Keratinocyte (primary cell): ENCODE measurements at regions not wholly inside any gene's neighbourhood (a gene's known extent, or its start where the extent isn't known, plus 50 kb on each side); places are given as distances from the start of the nearest gene placed in this dataset.

ENCODE experiments used
- CTCF ChIP-seq, 3 experiments: IDR thresholded peaks in 1 of 3; conservative IDR thresholded peaks in 1 of 3; optimal IDR thresholded peaks in 1 of 3; 2 replicates in 2 of 3; 3 replicates in 1 of 3; pipeline versions ENCODE3 to v1.5.1; 2011; ENCODE audit warnings: low read length in 3 of 3, mild to moderate bottlenecking in 3 of 3, moderate library complexity in 2 of 3, control low read depth in 1 of 3, inconsistent platforms in 1 of 3; ENCODE audit not compliant: insufficient read depth in 2 of 3; ENCODE audit errors: extremely low read depth in 1 of 3
- EZH2 ChIP-seq: IDR thresholded peaks from one replicate; pipeline ENCODE4 v1.6.1; 2012; ENCODE audit warnings: inconsistent platforms, mild to moderate bottlenecking, low read length, moderate library complexity

GRCh38 chr16:49061137-49061714, 220.4 kb downstream of the CBLN1 start:
- no peak for TF ChIP-seq CTCF (optimal IDR thresholded peaks at IDR 0.05 in 1 of 3, IDR thresholded peaks at IDR 0.05 in 1 of 3, conservative IDR thresholded peaks at IDR 0.05 in 1 of 3; ENCODE audit: extremely low read depth in 1 of 3, insufficient read depth in 2 of 3, low read length in 3 of 3)
- TF ChIP-seq EZH2 = no peak
